VCaP (cell line): ENCODE measurements at regions not wholly inside any gene's neighbourhood (a gene's known extent, or its start where the extent isn't known, plus 50 kb on each side); places are given as distances from the start of the nearest gene placed in this dataset.

Experiments
- H3K27ac ChIP-seq: fragments of 450-650 bp; 2 replicates; pipeline ENCODE4 v1.5.1; 2017
- CTCF ChIP-seq: fragments of 450-650 bp; conservative IDR thresholded peaks from 2 replicates; pipeline ENCODE4 v1.5.1; 2017; ENCODE audit warnings: mild to moderate bottlenecking, moderate library complexity

- no peak overlapping the region for H3K27ac ChIP-seq
- no peak for TF ChIP-seq CTCF
Measured at GRCh38 chr12:19644571-19644970, 205.3 kb downstream of the AEBP2 start.

GRCh38 chr12:19645823-19646222 is 206.5 kb downstream of the AEBP2 start:
- TF ChIP-seq CTCF, result no peak
- H3K27ac ChIP-seq, result no peak overlapping the region

- no peak for TF ChIP-seq CTCF
- H3K27ac ChIP-seq, result no peak overlapping the region
Measured at GRCh38 chr12:19646599-19646998, 207.3 kb downstream of the AEBP2 start.

GRCh38 chr12:19647806-19648556 is 208.7 kb downstream of the AEBP2 start:
- H3K27ac ChIP-seq, result no peak overlapping the region
- TF ChIP-seq CTCF, result no peak

GRCh38 chr12:19648591-19648990 is 209.3 kb downstream of the AEBP2 start:
- H3K27ac ChIP-seq, result no peak overlapping the region
- TF ChIP-seq CTCF, result no peak

GRCh38 chr12:19652386-19652785 is 213.1 kb downstream of the AEBP2 start:
- TF ChIP-seq CTCF, result no peak
- no peak overlapping the region for H3K27ac ChIP-seq

- no peak for TF ChIP-seq CTCF
- H3K27ac ChIP-seq, result no peak overlapping the region
Measured at GRCh38 chr12:19654650-19655376, 215.5 kb downstream of the AEBP2 start.
